IMR-90 (cell line): ENCODE measurements at regions not wholly inside any gene's neighbourhood (a gene's known extent, or its start where the extent isn't known, plus 50 kb on each side); places are given as distances from the start of the nearest gene placed in this dataset.

Source experiments
- ATAC-seq: fragments of 200-7000 bp; cut with Tn5 transposase; 2 replicates; pipeline ENCODE4 v1.9.1; 2020; ENCODE audit warnings: low read depth, mild to moderate bottlenecking, moderate library complexity
- BruUV-seq: library from RNA; stranded (reverse); fragments of 400-500 nt; replicated peaks from 2 replicates; lab custom pipeline; 2021; lab: Mats Ljungman, UMichigan
- CTCF ChIA-PET: fragments of 300-600 bp; formaldehyde crosslinking; extraction: SDS; loops from one replicate; lab custom pipeline; 2021; ENCODE audit warnings: antibody characterized with exemption; lab: Yijun Ruan, JAX
- POLR2A ChIA-PET: fragments of 300-600 bp; sonication (Branson Sonifier 250); formaldehyde crosslinking; loops from one replicate; lab custom pipeline; 2022; ENCODE audit warnings: antibody characterized with exemption; ENCODE audit not compliant: unreplicated experiment; lab: Charles Lee
- DNase-seq: peaks from one replicate; pipeline ENCODE4 v3.0.0; 2013
- H2AFZ ChIP-seq: replicated peaks from 2 replicates; pipeline ENCODE3; 2013; ENCODE audit warnings: low read length, mild to moderate bottlenecking; ENCODE audit not compliant: poor library complexity
- H2AK5ac ChIP-seq: 2 replicates; pipeline ENCODE4 v1.6.1; 2013; ENCODE audit warnings: low read depth, low read length, inconsistent platforms
- H2AK9ac ChIP-seq: replicated peaks from 2 replicates; pipeline ENCODE3; 2013; ENCODE audit warnings: mild to moderate bottlenecking, low read depth, low read length, moderate library complexity; ENCODE audit not compliant: poor library complexity
- H2BK120ac ChIP-seq: 2 replicates; pipeline ENCODE4 v1.6.1; 2013; ENCODE audit warnings: low read depth, low read length, inconsistent platforms
- H2BK15ac ChIP-seq: 3 replicates; pipeline ENCODE4 v1.6.1; 2013; ENCODE audit warnings: low read depth, low read length, inconsistent platforms
- H2BK20ac ChIP-seq: 2 replicates; pipeline ENCODE4 v1.6.1; 2013; ENCODE audit warnings: low read depth, mild to moderate bottlenecking, inconsistent platforms, low read length, moderate library complexity
- H2BK5ac ChIP-seq: 2 replicates; pipeline ENCODE4 v1.6.1; 2013; ENCODE audit warnings: mild to moderate bottlenecking, low read depth, low read length, inconsistent platforms; ENCODE audit not compliant: poor library complexity, severe bottlenecking
- H3K14ac ChIP-seq: replicated peaks from 2 replicates; pipeline ENCODE4 v1.6.1; 2013; ENCODE audit warnings: low read depth, low read length, inconsistent platforms
- H3K18ac ChIP-seq: 2 replicates; pipeline ENCODE4 v1.6.1; 2013; ENCODE audit warnings: low read depth, low read length, control low read depth
- H3K23ac ChIP-seq: 2 replicates; pipeline ENCODE4 v1.6.1; 2013; ENCODE audit warnings: low read depth, low read length, inconsistent platforms
- H3K27ac ChIP-seq: 2 replicates; pipeline ENCODE4 v1.5.1; 2013; ENCODE audit warnings: mild to moderate bottlenecking, control low read depth, low read length; ENCODE audit not compliant: insufficient read depth
- H3K27me3 ChIP-seq: 2 replicates; pipeline ENCODE4 v1.6.1; 2013; ENCODE audit warnings: low read length; ENCODE audit not compliant: control insufficient read depth, insufficient read depth
- H3K36me3 ChIP-seq: 2 replicates; pipeline ENCODE4 v1.6.1; 2013; ENCODE audit warnings: low read length, mixed read lengths; ENCODE audit not compliant: control insufficient read depth, insufficient read depth
- H3K4ac ChIP-seq: 2 replicates; pipeline ENCODE4 v1.6.1; 2013; ENCODE audit warnings: low read depth, low read length, inconsistent platforms
- H3K4me1 ChIP-seq: 2 replicates; pipeline ENCODE4 v1.6.1; 2013; ENCODE audit warnings: low read length, mixed read lengths; ENCODE audit not compliant: control insufficient read depth, insufficient read depth
- H3K4me2 ChIP-seq: 2 replicates; pipeline ENCODE4 v1.6.1; 2013; ENCODE audit warnings: low read depth, mild to moderate bottlenecking, control low read depth, low read length, moderate library complexity
- H3K4me3 ChIP-seq: 2 replicates; pipeline ENCODE4 v1.5.1; 2013; ENCODE audit warnings: low read depth, mild to moderate bottlenecking, control low read depth, low read length, moderate library complexity; ENCODE audit not compliant: insufficient read depth
- H3K56ac ChIP-seq: 2 replicates; pipeline ENCODE4 v1.6.1; 2013; ENCODE audit warnings: low read length, inconsistent platforms; ENCODE audit not compliant: insufficient read depth; ENCODE audit errors: extremely low read depth
- H3K79me1 ChIP-seq, 2 experiments: 2 replicates each; pipeline ENCODE4 v1.6.1; 2013; ENCODE audit warnings: low read length in 2 of 2, inconsistent platforms in 1 of 2, low read depth in 1 of 2
- H3K9ac ChIP-seq: 2 replicates; pipeline ENCODE4 v1.6.1; 2013; ENCODE audit warnings: low read depth, low read length, control low read depth
- H3K9me1 ChIP-seq: 2 replicates; pipeline ENCODE4 v1.6.1; 2013; ENCODE audit warnings: low read length, inconsistent platforms; ENCODE audit not compliant: insufficient read depth
- H3K9me3 ChIP-seq: 2 replicates; pipeline ENCODE4 v1.6.1; 2013; ENCODE audit warnings: low read length; ENCODE audit not compliant: control insufficient read depth, insufficient read depth
- H4K20me1 ChIP-seq: 2 replicates; pipeline ENCODE4 v1.6.1; 2013; ENCODE audit warnings: low read length, inconsistent platforms; ENCODE audit not compliant: insufficient read depth
- H4K5ac ChIP-seq: 2 replicates; pipeline ENCODE4 v1.6.1; 2013; ENCODE audit warnings: mild to moderate bottlenecking, low read depth, low read length, control low read depth
- H4K8ac ChIP-seq, 2 experiments: 2 replicates each; pipeline ENCODE4 v1.6.1; 2013; ENCODE audit warnings: low read depth in 2 of 2, low read length in 2 of 2, control low read depth in 1 of 2, inconsistent platforms in 1 of 2
- H4K91ac ChIP-seq: 2 replicates; pipeline ENCODE4 v1.6.1; 2013; ENCODE audit warnings: low read depth, low read length, inconsistent platforms; ENCODE audit not compliant: insufficient read depth
- CEBPB ChIP-seq: IDR thresholded peaks from 2 replicates; pipeline ENCODE4 v1.6.1; 2012; ENCODE audit warnings: low read depth, low read length, improper control_type of control experiment
- MAFK ChIP-seq: IDR thresholded peaks from 2 replicates; pipeline ENCODE4 v1.6.1; 2012; ENCODE audit warnings: low read depth, low read length, improper control_type of control experiment
- MAZ ChIP-seq: IDR thresholded peaks from 2 replicates; pipeline ENCODE4 v1.6.1; 2012; ENCODE audit warnings: low read depth, mild to moderate bottlenecking, low read length, improper control_type of control experiment, moderate library complexity, borderline replicate concordance
- MXI1 ChIP-seq: IDR thresholded peaks from 2 replicates; pipeline ENCODE4 v1.6.1; 2012; ENCODE audit warnings: low read depth, mild to moderate bottlenecking, low read length, moderate library complexity, borderline replicate concordance
- NFE2L2 ChIP-seq: fragments of 150-350 bp; IDR thresholded peaks from 2 replicates; pipeline ENCODE4 v1.6.1; 2016; ENCODE audit warnings: low read depth, mild to moderate bottlenecking, low read length
- POLR2A ChIP-seq: IDR thresholded peaks from 2 replicates; pipeline ENCODE4 v1.6.1; 2012; ENCODE audit warnings: mild to moderate bottlenecking, low read depth, low read length
- RAD21 ChIP-seq: IDR thresholded peaks from 2 replicates; pipeline ENCODE4 v1.6.1; 2012; ENCODE audit warnings: low read length, improper control_type of control experiment
- RCOR1 ChIP-seq: IDR thresholded peaks from 2 replicates; pipeline ENCODE4 v1.6.1; 2012; ENCODE audit warnings: mild to moderate bottlenecking, low read length, improper control_type of control experiment; ENCODE audit not compliant: insufficient replicate concordance
- SMC3 ChIP-seq: fragments of 150-350 bp; IDR thresholded peaks from 2 replicates; pipeline ENCODE4 v1.6.1; 2016; ENCODE audit warnings: low read depth, mild to moderate bottlenecking, antibody characterized with exemption, low read length, moderate library complexity
- WGBS, 2 experiments: methylation state at CpG; one replicate each; pipeline versions ENCODE4 v1.1.5 to v1.1.7; 2013; ENCODE audit warnings: missing lambda C conversion rate in 2 of 2; ENCODE audit not compliant: insufficient read length in 1 of 2; ENCODE audit errors: extremely low coverage in 2 of 2; 5-methylcytosine and 5-hydroxymethylcytosine counted together
- dilution Hi-C: fragments of 300-500 bp; cut with HindIII; formaldehyde crosslinking; loops from one replicate; pipeline ENCODE4 v1.14.3; 2018; ENCODE audit warnings: low sequenced_read_pairs; ENCODE audit not compliant: unreplicated experiment
- in situ Hi-C: fragments of 300-500 bp; cut with MboI; formaldehyde crosslinking; loops from 3 replicates; pipeline ENCODE4 v1.14.3; 2019; ENCODE audit warnings: low sequenced_read_pairs, inconsistent platforms, mixed read lengths
- intact Hi-C: fragments of 100-400 bp; cut with micrococcal nuclease; formaldehyde crosslinking; loops from 2 replicates; pipeline ENCODE4 v1.10.0; 2022
- TF ChIP-seq, protein P1 (sequence below): conservative IDR thresholded peaks from 2 replicates; pipeline ENCODE4 v1.5.1; 2012; ENCODE audit warnings: mild to moderate bottlenecking, low read depth, low read length, improper control_type of control experiment
- TF ChIP-seq, protein P2 (sequence below): fragments of 150-350 bp; IDR thresholded peaks from 2 replicates; pipeline ENCODE4 v1.6.1; 2017; ENCODE audit warnings: mild to moderate bottlenecking, antibody characterized with exemption, low read length, low read depth
- TF ChIP-seq, protein P3 (sequence below): fragments of 150-350 bp; IDR thresholded peaks from 2 replicates; pipeline ENCODE4 v1.6.1; 2016; ENCODE audit warnings: low read depth, mild to moderate bottlenecking, low read length, moderate library complexity, borderline replicate concordance

DNA sequence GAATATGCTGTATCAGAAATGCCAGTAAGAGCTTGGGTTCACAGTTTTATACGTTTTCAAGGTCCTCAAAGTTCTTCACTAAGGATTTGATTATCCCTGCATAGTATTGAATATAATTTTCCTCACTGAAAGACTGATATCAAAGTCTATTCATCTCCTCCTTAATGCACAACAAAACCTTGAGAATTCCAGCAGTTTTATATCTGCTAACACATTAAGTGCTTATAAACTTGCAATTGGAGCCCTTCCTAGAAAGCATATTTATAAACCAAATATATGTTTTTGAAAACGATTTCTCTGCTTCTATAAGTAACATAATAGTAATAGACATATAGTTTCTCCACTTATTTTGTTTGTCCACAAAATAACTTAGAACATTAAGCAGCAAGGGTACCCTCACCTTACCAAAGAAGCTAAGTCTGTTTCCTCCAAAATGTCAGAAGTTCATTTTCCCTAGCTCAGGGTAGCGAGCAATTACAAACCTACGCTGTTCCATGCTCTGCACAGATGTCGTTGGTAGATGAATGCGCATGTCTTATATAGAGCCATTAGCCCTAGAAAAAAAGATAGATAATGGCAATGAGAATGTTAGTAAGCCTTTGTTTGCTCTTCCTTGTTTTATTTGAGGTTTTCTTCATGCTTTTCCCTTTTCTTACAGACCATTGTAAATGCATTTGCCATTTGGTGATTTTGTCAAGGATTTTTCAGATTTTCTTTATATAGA is 213.2 kb downstream of the RBM43 start:
- H3K14ac ChIP-seq = no peak overlapping the region
- dilution Hi-C loops (no loop called here), in situ Hi-C loops (loop anchor here (25.0 kb wide), 1 partner anchor 1461 kb away; the partner anchor contains the start of gene MMADHC), intact Hi-C loops (no loop called here)
- H3K4me3 ChIP-seq = no peak overlapping the region
- no peaks in the 10 kb centered on the region for H4K20me1 ChIP-seq
- no peaks in the 10 kb centered on the region for H3K9me1 ChIP-seq
- no peak overlapping the region for H2AK9ac ChIP-seq
- H4K91ac ChIP-seq = no peak overlapping the region
- H2BK15ac ChIP-seq = no peak overlapping the region
- no peak overlapping the region; the same call in 1 of the 2 replicates for H3K18ac ChIP-seq
- H2AK5ac ChIP-seq = peak overlapping the region; percentile 33; the same call in 1 of the 2 replicates
- WGBS, 2 experiments = 100% methylated on average over 1 of the region's 6 CpGs; no CpG with 5 or more reads in 1 of the 2 experiments
- H4K5ac ChIP-seq = no peak overlapping the region
- no peak overlapping the region for H3K56ac ChIP-seq
- H3K27ac ChIP-seq = no peak overlapping the region
- BruUV-seq = no TSS peak
- no peak overlapping the region for H2AFZ ChIP-seq
- ChIA-PET CTCF (no interaction called here), POLR2A (no interaction called here)
- TF ChIP-seq MXI1 = no peak
- TF ChIP-seq, protein P1, sequence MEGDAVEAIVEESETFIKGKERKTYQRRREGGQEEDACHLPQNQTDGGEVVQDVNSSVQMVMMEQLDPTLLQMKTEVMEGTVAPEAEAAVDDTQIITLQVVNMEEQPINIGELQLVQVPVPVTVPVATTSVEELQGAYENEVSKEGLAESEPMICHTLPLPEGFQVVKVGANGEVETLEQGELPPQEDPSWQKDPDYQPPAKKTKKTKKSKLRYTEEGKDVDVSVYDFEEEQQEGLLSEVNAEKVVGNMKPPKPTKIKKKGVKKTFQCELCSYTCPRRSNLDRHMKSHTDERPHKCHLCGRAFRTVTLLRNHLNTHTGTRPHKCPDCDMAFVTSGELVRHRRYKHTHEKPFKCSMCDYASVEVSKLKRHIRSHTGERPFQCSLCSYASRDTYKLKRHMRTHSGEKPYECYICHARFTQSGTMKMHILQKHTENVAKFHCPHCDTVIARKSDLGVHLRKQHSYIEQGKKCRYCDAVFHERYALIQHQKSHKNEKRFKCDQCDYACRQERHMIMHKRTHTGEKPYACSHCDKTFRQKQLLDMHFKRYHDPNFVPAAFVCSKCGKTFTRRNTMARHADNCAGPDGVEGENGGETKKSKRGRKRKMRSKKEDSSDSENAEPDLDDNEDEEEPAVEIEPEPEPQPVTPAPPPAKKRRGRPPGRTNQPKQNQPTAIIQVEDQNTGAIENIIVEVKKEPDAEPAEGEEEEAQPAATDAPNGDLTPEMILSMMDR = no peak
- TF ChIP-seq, protein P2, sequence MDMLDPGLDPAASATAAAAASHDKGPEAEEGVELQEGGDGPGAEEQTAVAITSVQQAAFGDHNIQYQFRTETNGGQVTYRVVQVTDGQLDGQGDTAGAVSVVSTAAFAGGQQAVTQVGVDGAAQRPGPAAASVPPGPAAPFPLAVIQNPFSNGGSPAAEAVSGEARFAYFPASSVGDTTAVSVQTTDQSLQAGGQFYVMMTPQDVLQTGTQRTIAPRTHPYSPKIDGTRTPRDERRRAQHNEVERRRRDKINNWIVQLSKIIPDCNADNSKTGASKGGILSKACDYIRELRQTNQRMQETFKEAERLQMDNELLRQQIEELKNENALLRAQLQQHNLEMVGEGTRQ = no peak
- no peak for TF ChIP-seq CEBPB
- TF ChIP-seq POLR2A = no peak
- TF ChIP-seq RAD21 = no peak
- no peak for TF ChIP-seq MAFK
- TF ChIP-seq SMC3 = no peak
- no peak for TF ChIP-seq RCOR1
- TF ChIP-seq MAZ = no peak
- TF ChIP-seq NFE2L2 = no peak
- TF ChIP-seq, protein P3, sequence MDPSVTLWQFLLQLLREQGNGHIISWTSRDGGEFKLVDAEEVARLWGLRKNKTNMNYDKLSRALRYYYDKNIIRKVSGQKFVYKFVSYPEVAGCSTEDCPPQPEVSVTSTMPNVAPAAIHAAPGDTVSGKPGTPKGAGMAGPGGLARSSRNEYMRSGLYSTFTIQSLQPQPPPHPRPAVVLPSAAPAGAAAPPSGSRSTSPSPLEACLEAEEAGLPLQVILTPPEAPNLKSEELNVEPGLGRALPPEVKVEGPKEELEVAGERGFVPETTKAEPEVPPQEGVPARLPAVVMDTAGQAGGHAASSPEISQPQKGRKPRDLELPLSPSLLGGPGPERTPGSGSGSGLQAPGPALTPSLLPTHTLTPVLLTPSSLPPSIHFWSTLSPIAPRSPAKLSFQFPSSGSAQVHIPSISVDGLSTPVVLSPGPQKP = no peak
- no peak overlapping the region for H3K4me2 ChIP-seq
- no peak overlapping the region for H3K9ac ChIP-seq
- H2BK20ac ChIP-seq = no peak overlapping the region
- no peaks in the 10 kb centered on the region for H3K27me3 ChIP-seq
- no peak overlapping the region for H3K23ac ChIP-seq
- H4K8ac ChIP-seq = no peak overlapping the region
- no peak overlapping the region for H3K4ac ChIP-seq
- no peak overlapping the region for H2BK120ac ChIP-seq
- no peak overlapping the region for H2BK5ac ChIP-seq
- no peaks in the 10 kb centered on the region for H3K9me3 ChIP-seq
- no peaks in the 10 kb centered on the region for H3K36me3 ChIP-seq
- no peaks in the 10 kb centered on the region for H3K79me1 ChIP-seq
- H3K4me1 ChIP-seq = peaks cover 2% of the 10 kb centered on the region; the same call in 1 of the 2 replicates
- DNase-seq = no peak
- ATAC-seq = no peak
